Spleen (tissue), 11 donors: ENCODE measurements at regions not wholly inside any gene's neighbourhood (a gene's known extent, or its start where the extent isn't known, plus 50 kb on each side); places are given as distances from the start of the nearest gene placed in this dataset.

Experiments
- DNase-seq: peaks from one replicate; pipeline ENCODE4 v3.0.0-alpha.2; 2020
- H3K27ac ChIP-seq, 8 donors: fragments of 200-600 bp; sonication (generic) in 7 of 8; 1 replicate in 4 of 8; 2 replicates in 4 of 8; pipeline versions ENCODE4 v1.5.0 to v1.8.0; 2016 to 2021; ENCODE audit warnings: inconsistent platforms in 4 of 8, mild to moderate bottlenecking in 4 of 8, moderate library complexity in 1 of 8
- H3K27me3 ChIP-seq, 7 donors: fragments of 200-600 bp; sonication (generic) in 6 of 7; replicated peaks in 1 of 7; 1 replicate in 4 of 7; 2 replicates in 3 of 7; pipeline versions ENCODE4 v1.5.0 to v1.8.0; 2016 to 2021; ENCODE audit warnings: inconsistent platforms in 3 of 7, mild to moderate bottlenecking in 1 of 7
- H3K36me3 ChIP-seq, 6 donors: fragments of 200-600 bp; sonication (generic) in 5 of 6; 1 replicate in 4 of 6; 2 replicates in 2 of 6; pipeline versions ENCODE4 v1.5.0 to v1.8.0; 2016 to 2021; ENCODE audit warnings: inconsistent platforms in 2 of 6
- H3K4me1 ChIP-seq, 6 donors: fragments of 200-600 bp; sonication (generic) in 5 of 6; 1 replicate in 3 of 6; 2 replicates in 3 of 6; pipeline versions ENCODE4 v1.5.0 to v1.8.0; 2016 to 2021; ENCODE audit warnings: inconsistent platforms in 3 of 6
- H3K4me3 ChIP-seq, 8 donors: fragments of 200-600 bp; sonication (generic) in 7 of 8; 1 replicate in 4 of 8; 2 replicates in 4 of 8; pipeline versions ENCODE4 v1.5.0 to v1.8.0; 2016 to 2021; ENCODE audit warnings: inconsistent platforms in 4 of 8, mild to moderate bottlenecking in 4 of 8, moderate library complexity in 2 of 8
- H3K9me3 ChIP-seq, 8 donors: fragments of 200-600 bp; sonication (generic) in 7 of 8; 1 replicate in 4 of 8; 2 replicates in 4 of 8; pipeline versions ENCODE4 v1.5.0 to v1.8.0; 2016 to 2021; ENCODE audit warnings: inconsistent platforms in 4 of 8
- POLR2A ChIP-seq, 3 donors: fragments of 450-650 bp; IDR thresholded peaks; one replicate each; pipeline ENCODE4 v1.5.1; 2017; ENCODE audit warnings: antibody characterized with exemption in 3 of 3, mild to moderate bottlenecking in 1 of 3
- POLR2AphosphoS5 ChIP-seq, 3 donors: sonication (generic); formaldehyde crosslinking; IDR thresholded peaks; one replicate each; pipeline ENCODE4 v1.5.1; 2017; ENCODE audit warnings: antibody characterized with exemption in 3 of 3
- WGBS, 5 donors: extraction: QIAGEN DNeasy Blood & Tissue Kit in 3 of 5; methylation state at CpG; one replicate each; pipeline versions ENCODE4 v1.1.5 to v1.1.7; 2013 to 2018; 5-methylcytosine and 5-hydroxymethylcytosine counted together
- intact Hi-C: fragments of 100-400 bp; cut with DNase I; formaldehyde crosslinking; loops from one replicate; pipeline ENCODE4 v1.15.0; 2023; ENCODE audit warnings: low total_unique reads
- TF ChIP-seq, protein P1 (sequence below), 11 experiments: fragments of 200-600 bp in 7 of 11; fragments of 450-650 bp in 4 of 11; sonication (generic) in 4 of 11; IDR thresholded peaks in 8 of 11; conservative IDR thresholded peaks in 3 of 11; 1 replicate in 7 of 11; 2 replicates in 4 of 11; pipeline versions ENCODE4 v1.4.0 to v1.8.0; 2016 to 2021; ENCODE audit warnings: antibody characterized with exemption in 11 of 11, inconsistent platforms in 4 of 11, mild to moderate bottlenecking in 1 of 11
- donor health status: healthy with polysubstance abuse.
- donor health status: DM: no; HTN: no; CAD: no; lungs with moderate emphysema.
- donor health status: DM: no; HTN: no; CAD: no.
- donor health status: Bipolar disorder and iron deficiency.
- donor health status: healthy.
- donor health status: DM: no; HTN: no; CAD: no.
- donor health status: DM: yes; HTN: yes; CAD: no.

- Histone ChIP-seq H3K9me3 (no peaks in the 10 kb centered on the region), H3K27ac (peak overlapping the region in 3 of 8 donors; percentile 4 to 47 (median 38)), H3K27me3 (peaks cover 0 to 7% (median 0%) of the 10 kb centered on the region in 7 donors), H3K36me3 (no peaks in the 10 kb centered on the region), H3K4me3 (no peak overlapping the region), H3K4me1 (peaks cover 0 to 19% (median 12%) of the 10 kb centered on the region in 6 donors)
- TF ChIP-seq, protein P1, sequence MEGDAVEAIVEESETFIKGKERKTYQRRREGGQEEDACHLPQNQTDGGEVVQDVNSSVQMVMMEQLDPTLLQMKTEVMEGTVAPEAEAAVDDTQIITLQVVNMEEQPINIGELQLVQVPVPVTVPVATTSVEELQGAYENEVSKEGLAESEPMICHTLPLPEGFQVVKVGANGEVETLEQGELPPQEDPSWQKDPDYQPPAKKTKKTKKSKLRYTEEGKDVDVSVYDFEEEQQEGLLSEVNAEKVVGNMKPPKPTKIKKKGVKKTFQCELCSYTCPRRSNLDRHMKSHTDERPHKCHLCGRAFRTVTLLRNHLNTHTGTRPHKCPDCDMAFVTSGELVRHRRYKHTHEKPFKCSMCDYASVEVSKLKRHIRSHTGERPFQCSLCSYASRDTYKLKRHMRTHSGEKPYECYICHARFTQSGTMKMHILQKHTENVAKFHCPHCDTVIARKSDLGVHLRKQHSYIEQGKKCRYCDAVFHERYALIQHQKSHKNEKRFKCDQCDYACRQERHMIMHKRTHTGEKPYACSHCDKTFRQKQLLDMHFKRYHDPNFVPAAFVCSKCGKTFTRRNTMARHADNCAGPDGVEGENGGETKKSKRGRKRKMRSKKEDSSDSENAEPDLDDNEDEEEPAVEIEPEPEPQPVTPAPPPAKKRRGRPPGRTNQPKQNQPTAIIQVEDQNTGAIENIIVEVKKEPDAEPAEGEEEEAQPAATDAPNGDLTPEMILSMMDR (IDR thresholded peaks at IDR 0.05 in 8 of 11, conservative IDR thresholded peaks at IDR 0.05 in 3 of 11), result no peak
- TF ChIP-seq POLR2AphosphoS5 (IDR thresholded peaks at IDR 0.05), result peak; percentile 50 to 78 (median 59)
- WGBS, 5 donors, result 54 to 67% (median 56%) methylated on average over 11 to 12 of the region's 12 CpGs
- no peak for DNase-seq
- intact Hi-C loops, result no loop called here
Measured at GRCh38 chr17:73770115-73770848, 126.0 kb upstream of the SDK2 start.

DNA sequence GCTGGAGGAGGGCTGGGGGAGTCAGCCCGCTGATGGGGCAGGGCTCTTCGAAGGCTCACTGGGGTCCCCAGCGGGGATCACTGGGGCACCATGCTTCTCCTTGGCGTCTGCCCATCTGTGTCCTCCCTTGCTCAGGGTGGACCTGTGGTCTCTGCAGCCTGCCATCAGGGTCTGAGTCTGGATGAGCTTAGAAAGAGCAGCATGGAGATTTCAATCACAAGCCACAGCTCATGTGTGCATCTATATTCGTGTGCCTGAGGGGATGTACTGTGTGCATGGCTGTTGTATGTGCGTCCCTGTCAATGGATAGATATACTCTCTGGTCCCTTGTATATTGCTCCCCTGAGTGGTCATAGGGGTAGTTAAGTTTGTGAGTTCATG, 126.6 kb upstream of the SDK2 start:
- Histone ChIP-seq H3K36me3 (no peaks in the 10 kb centered on the region), H3K4me3 (no peak overlapping the region), H3K27me3 (peaks cover 0 to 7% (median 0%) of the 10 kb centered on the region in 7 donors), H3K9me3 (no peaks in the 10 kb centered on the region), H3K4me1 (peaks cover 0 to 19% (median 12%) of the 10 kb centered on the region in 6 donors), H3K27ac (peak overlapping the region in 3 of 8 donors; percentile 4 to 47 (median 38))
- TF ChIP-seq, protein P1 (IDR thresholded peaks at IDR 0.05 in 8 of 11, conservative IDR thresholded peaks at IDR 0.05 in 3 of 11), result no peak
- peak in 1 of 3 donors; percentile 10 for TF ChIP-seq POLR2AphosphoS5 (IDR thresholded peaks at IDR 0.05)
- no peak for TF ChIP-seq POLR2A (IDR thresholded peaks at IDR 0.05)
- WGBS, 5 donors, result 65 to 79% (median 72%) methylated on average over 3 to 6 of the region's 6 CpGs
- no peak for DNase-seq
- intact Hi-C loops, result no loop called here

DNA sequence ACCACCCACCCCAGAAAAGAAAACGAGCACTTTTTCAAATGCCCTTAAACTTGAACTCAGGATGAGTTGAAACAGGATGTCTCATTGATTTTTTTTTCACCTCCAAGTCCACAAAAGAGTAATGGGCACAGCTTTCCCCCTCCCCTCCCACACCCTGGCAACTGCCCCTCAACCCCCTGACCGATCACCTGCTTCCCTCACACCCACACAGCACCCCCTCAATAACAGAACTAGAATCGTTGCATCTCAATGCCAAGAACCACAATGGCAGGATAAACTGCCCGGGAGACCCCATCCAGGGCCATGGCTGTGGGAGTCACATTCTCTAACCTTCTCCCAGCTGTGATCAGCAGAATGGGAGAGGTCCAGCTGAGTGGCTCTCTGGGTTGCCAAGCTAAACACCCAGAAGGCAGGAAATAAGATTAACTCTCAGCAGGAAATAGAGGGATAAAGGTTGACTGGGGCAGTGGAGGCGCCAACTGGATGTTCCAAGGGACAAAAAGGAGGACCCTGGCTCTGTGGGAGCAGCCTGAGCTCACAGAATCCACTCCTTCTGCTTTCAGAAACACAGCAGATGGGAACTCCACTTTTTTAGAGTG, 128.0 kb upstream of the SDK2 start:
- H3K9me3 ChIP-seq, result no peaks in the 10 kb centered on the region
- TF ChIP-seq, protein P1 (IDR thresholded peaks at IDR 0.05 in 8 of 11, conservative IDR thresholded peaks at IDR 0.05 in 3 of 11), result no peak
- TF ChIP-seq POLR2AphosphoS5 (IDR thresholded peaks at IDR 0.05), result no peak
- TF ChIP-seq POLR2A (IDR thresholded peaks at IDR 0.05), result no peak
- H3K4me3 ChIP-seq, result no peak overlapping the region
- H3K27ac ChIP-seq, result peak overlapping the region in 2 of 8 donors; percentile 13 to 43
- DNase-seq, result no peak
- H3K4me1 ChIP-seq, result peaks cover 0 to 19% (median 12%) of the 10 kb centered on the region in 6 donors
- 41 to 78% (median 61%) methylated on average over 5 of the region's 5 CpGs for WGBS, 5 donors
- H3K27me3 ChIP-seq, result peaks cover 0 to 7% (median 0%) of the 10 kb centered on the region in 7 donors
- no peaks in the 10 kb centered on the region for H3K36me3 ChIP-seq
- intact Hi-C loops, result no loop called here

- Histone ChIP-seq H3K4me1 (peaks cover 0 to 19% (median 12%) of the 10 kb centered on the region in 6 donors), H3K4me3 (no peak overlapping the region), H3K36me3 (no peaks in the 10 kb centered on the region), H3K27me3 (peaks cover 0 to 7% (median 0%) of the 10 kb centered on the region in 7 donors), H3K9me3 (no peaks in the 10 kb centered on the region), H3K27ac (no peak overlapping the region)
- 68 to 79% (median 70%) methylated on average over 7 of the region's 7 CpGs for WGBS, 5 donors
- no peak for DNase-seq
- TF ChIP-seq POLR2AphosphoS5 (IDR thresholded peaks at IDR 0.05) (no peak), POLR2A (IDR thresholded peaks at IDR 0.05) (no peak)
- TF ChIP-seq, protein P1 (IDR thresholded peaks at IDR 0.05 in 8 of 11, conservative IDR thresholded peaks at IDR 0.05 in 3 of 11), result no peak
- intact Hi-C loops, result no loop called here
Measured at GRCh38 chr17:73773702-73774101, 129.5 kb upstream of the SDK2 start.
